HCT116 (cell line): ENCODE measurements at regions not wholly inside any gene's neighbourhood (a gene's known extent, or its start where the extent isn't known, plus 50 kb on each side); places are given as distances from the start of the nearest gene placed in this dataset.

Experiments used
- ATAC-seq: fragments of 200-7000 bp; cut with Tn5 transposase; 2 replicates; pipeline ENCODE4 v1.9.1; 2020; ENCODE audit warnings: mild to moderate bottlenecking, moderate library complexity
- BruUV-seq: library from RNA; stranded (reverse); fragments of 400-500 nt; replicated peaks from 2 replicates; lab custom pipeline; 2021; lab: Mats Ljungman, UMichigan
- CTCF ChIA-PET: fragments of 300-600 bp; sonication (Branson Sonifier 250); formaldehyde crosslinking; loops from one replicate; lab custom pipeline; 2021; ENCODE audit warnings: antibody characterized with exemption; lab: Charles Lee
- POLR2A ChIA-PET: fragments of 300-600, 350-600 bp; sonication (Branson Sonifier 250); formaldehyde crosslinking; loops from one replicate; lab custom pipeline; 2021; ENCODE audit warnings: antibody characterized with exemption; lab: Charles Lee
- RAD21 ChIA-PET, 2 experiments: fragments of 300-600 bp; sonication (Branson Sonifier 250); formaldehyde crosslinking; loops; one replicate each; lab custom pipeline; 2023; ENCODE audit warnings: low total read pairs in 2 of 2; ENCODE audit not compliant: uncharacterized antibody in 2 of 2, unreplicated experiment in 2 of 2, low non-redundant PET in 1 of 2; lab: Charles Lee
- DNase-seq: peaks from one replicate; pipeline ENCODE4 v3.0.0-alpha.2; 2010; ENCODE audit warnings: low read depth, low spot score
- H2AFZ ChIP-seq: fragments of 200-600 bp; shearing (Covaris generic), sonication (generic); 2 replicates; pipeline ENCODE4 v1.6.1; 2017; ENCODE audit warnings: low read depth, mixed run types, mixed read lengths, antibody characterized with exemption, low read length; ENCODE audit not compliant: poor library complexity, severe bottlenecking
- H3K27ac ChIP-seq: 2 replicates; pipeline ENCODE4 v1.5.1; 2012; ENCODE audit warnings: low read depth, low read length
- H3K27me3 ChIP-seq: fragments of 200-600 bp; sonication (generic); 2 replicates; pipeline ENCODE4 v1.6.1; 2016; ENCODE audit warnings: mixed run types, low read length, mixed read lengths; ENCODE audit not compliant: insufficient read depth
- H3K36me3 ChIP-seq, 2 experiments: fragments of 200-500 bp in 1 of 2; fragments of 200-600 bp in 1 of 2; sonication (Bioruptor generic) in 1 of 2; sonication (generic) in 1 of 2; 2 replicates each; pipeline versions ENCODE4 v1.5.1 to v1.6.1; 2014 to 2016; ENCODE audit warnings: low read length in 2 of 2, inconsistent platforms in 1 of 2, mixed read lengths in 1 of 2, mixed run types in 1 of 2; ENCODE audit not compliant: insufficient read depth in 2 of 2, control insufficient read depth in 1 of 2
- H3K4me1 ChIP-seq, 2 experiments: fragments of 200-600 bp in 1 of 2; sonication (generic) in 1 of 2; 2 replicates each; pipeline versions ENCODE4 v1.5.1 to v1.6.1; 2012 to 2017; ENCODE audit warnings: low read length in 2 of 2, inconsistent platforms in 1 of 2, mild to moderate bottlenecking in 1 of 2, mixed read lengths in 1 of 2, mixed run types in 1 of 2, moderate library complexity in 1 of 2; ENCODE audit not compliant: insufficient read depth in 2 of 2, control insufficient read depth in 1 of 2
- H3K4me2 ChIP-seq: fragments of 200-600 bp; sonication (generic); 2 replicates; pipeline ENCODE4 v1.6.1; 2017; ENCODE audit warnings: mixed run types, low read length, mixed read lengths
- H3K4me3 ChIP-seq, 2 experiments: fragments of 200-600 bp in 1 of 2; sonication (generic) in 1 of 2; replicated peaks in 1 of 2; 2 replicates each; pipeline ENCODE4 v1.5.1; 2011 to 2016; ENCODE audit warnings: low read length in 2 of 2, control low read depth in 1 of 2, low read depth in 1 of 2, mild to moderate bottlenecking in 1 of 2, mixed read lengths in 1 of 2, mixed run types in 1 of 2
- H3K79me2 ChIP-seq: fragments of 200-600 bp; sonication (generic); 2 replicates; pipeline ENCODE4 v1.6.1; 2017; ENCODE audit warnings: mild to moderate bottlenecking, mixed run types, low read length, moderate library complexity, mixed read lengths; ENCODE audit not compliant: insufficient read depth
- H3K9ac ChIP-seq: fragments of 200-600 bp; sonication (generic); 2 replicates; pipeline ENCODE4 v1.6.1; 2016; ENCODE audit warnings: low read length, mixed read lengths
- H3K9me2 ChIP-seq: fragments of 200-600 bp; sonication (generic), shearing (Covaris generic); 2 replicates; pipeline ENCODE4 v1.6.1; 2017; ENCODE audit warnings: mixed run types, mild to moderate bottlenecking, moderate library complexity; ENCODE audit not compliant: insufficient read depth
- H3K9me3 ChIP-seq, 2 experiments: fragments of 200-500 bp in 1 of 2; fragments of 200-600 bp in 1 of 2; sonication (Bioruptor generic) in 1 of 2; sonication (generic) in 1 of 2; 2 replicates each; pipeline ENCODE4 v1.6.1; 2014 to 2017; ENCODE audit warnings: low read length in 2 of 2, mixed read lengths in 2 of 2, inconsistent platforms in 1 of 2, low read depth in 1 of 2, mild to moderate bottlenecking in 1 of 2, mixed run types in 1 of 2, moderate library complexity in 1 of 2; ENCODE audit not compliant: control insufficient read depth in 1 of 2, insufficient read depth in 1 of 2
- H4K20me1 ChIP-seq: fragments of 200-600 bp; sonication (generic), shearing (Covaris generic); 2 replicates; pipeline ENCODE4 v1.6.1; 2017; ENCODE audit warnings: mixed run types, mild to moderate bottlenecking, moderate library complexity; ENCODE audit not compliant: insufficient read depth
- CBX3 ChIP-seq: IDR thresholded peaks from 2 replicates; pipeline ENCODE4 v1.6.1; 2012; ENCODE audit warnings: low read depth
- EGR1 ChIP-seq: IDR thresholded peaks from 2 replicates; pipeline ENCODE4 v1.6.1; 2012; ENCODE audit warnings: low read depth
- EZH2 ChIP-seq: fragments of 200-600 bp; sonication (generic); IDR thresholded peaks from 2 replicates; pipeline ENCODE4 v1.6.1; 2017; ENCODE audit warnings: antibody characterized with exemption, mixed run types
- EZH2phosphoT487 ChIP-seq: fragments of 200-600 bp; IDR thresholded peaks from 2 replicates; pipeline ENCODE4 v1.6.1; 2018; ENCODE audit warnings: antibody characterized with exemption, borderline replicate concordance
- FOSL1 ChIP-seq: IDR thresholded peaks from 2 replicates; pipeline ENCODE4 v1.6.1; 2012; ENCODE audit warnings: low read depth
- JUND ChIP-seq: IDR thresholded peaks from 2 replicates; pipeline ENCODE4 v1.6.1; 2012
- POLR2A ChIP-seq: IDR thresholded peaks from 2 replicates; pipeline ENCODE4 v1.7.0; 2011; ENCODE audit warnings: borderline replicate concordance; ENCODE audit not compliant: insufficient read depth, insufficient read length; ENCODE audit errors: extremely low read depth
- POLR2AphosphoS5 ChIP-seq: IDR thresholded peaks from 2 replicates; pipeline ENCODE4 v1.6.1; 2011; ENCODE audit warnings: mild to moderate bottlenecking, low read depth, low read length, moderate library complexity
- SIN3A ChIP-seq: IDR thresholded peaks from 2 replicates; pipeline ENCODE4 v1.6.1; 2012; ENCODE audit warnings: low read depth
- SRF ChIP-seq: IDR thresholded peaks from 2 replicates; pipeline ENCODE4 v1.6.1; 2012; ENCODE audit warnings: low read depth
- TCF7L2 ChIP-seq: IDR thresholded peaks from 2 replicates; pipeline ENCODE4 v1.7.0; 2011; ENCODE audit warnings: borderline replicate concordance, inconsistent platforms; ENCODE audit not compliant: insufficient read depth, insufficient read length; ENCODE audit errors: extremely low read depth
- YY1 ChIP-seq: IDR thresholded peaks from 2 replicates; pipeline ENCODE4 v1.6.1; 2011; ENCODE audit warnings: low read length, low read depth, moderate library complexity, mild to moderate bottlenecking; ENCODE audit not compliant: insufficient replicate concordance; ENCODE audit errors: extremely low read depth
- ZNF274 ChIP-seq: fragments of 200-500 bp; sonication (Bioruptor generic); IDR thresholded peaks from 2 replicates; pipeline ENCODE4 v1.6.1; 2014; ENCODE audit warnings: mild to moderate bottlenecking, low read depth, low read length, inconsistent platforms
- intact Hi-C: fragments of 100-400 bp; cut with micrococcal nuclease; formaldehyde crosslinking; loops from 2 replicates; pipeline ENCODE4 v1.10.0; 2022
- TF ChIP-seq, protein P1 (sequence below): IDR thresholded peaks from 2 replicates; pipeline ENCODE4 v1.6.1; 2012
- TF ChIP-seq, protein P2 (sequence below), 3 experiments: fragments of 200-600 bp in 1 of 3; sonication (generic) in 1 of 3; IDR thresholded peaks in 2 of 3; conservative IDR thresholded peaks in 1 of 3; 2 replicates each; pipeline ENCODE4 v1.5.1; 2012 to 2017; ENCODE audit warnings: low read depth in 2 of 3, low read length in 2 of 3, antibody characterized with exemption in 1 of 3, borderline replicate concordance in 1 of 3, control low read depth in 1 of 3, mild to moderate bottlenecking in 1 of 3, mixed read lengths in 1 of 3, mixed run types in 1 of 3, moderate library complexity in 1 of 3; ENCODE audit not compliant: insufficient read depth in 1 of 3
- TF ChIP-seq, protein P3 (sequence below): IDR thresholded peaks from 2 replicates; pipeline ENCODE4 v1.6.1; 2011; ENCODE audit warnings: mild to moderate bottlenecking, low read length, moderate library complexity; ENCODE audit not compliant: insufficient replicate concordance; ENCODE audit errors: extremely low read depth
- TF ChIP-seq, protein P4 (sequence below): IDR thresholded peaks from 2 replicates; pipeline ENCODE4 v1.6.1; 2012
- TF ChIP-seq, protein P5 (sequence below): IDR thresholded peaks from 2 replicates; pipeline ENCODE4 v1.6.1; 2012; ENCODE audit warnings: low read depth

DNA sequence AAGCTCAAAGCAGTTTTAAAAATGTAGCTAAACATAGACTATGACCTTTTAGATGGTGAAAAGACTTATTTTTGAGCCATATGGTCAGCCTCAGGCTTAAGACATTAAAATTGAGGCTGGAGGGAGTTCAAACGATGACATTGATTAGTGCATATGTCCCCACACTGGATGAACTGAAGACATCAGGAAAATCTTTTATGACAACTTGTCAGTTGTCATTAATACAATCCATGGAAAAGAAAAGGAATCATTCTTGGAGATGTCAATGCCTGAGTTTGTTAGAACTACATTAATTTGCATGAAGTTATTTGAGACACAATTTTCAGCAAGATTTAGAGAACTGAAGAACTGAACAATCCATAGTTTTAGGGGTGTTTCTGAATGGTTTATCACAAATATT, 349.9 kb downstream of the COL11A1 start:
- no peaks in the 10 kb centered on the region for H3K9me3 ChIP-seq
- H2AFZ ChIP-seq, result no peak overlapping the region
- H3K79me2 ChIP-seq, result no peaks in the 10 kb centered on the region
- no peaks in the 10 kb centered on the region for H4K20me1 ChIP-seq
- H3K36me3 ChIP-seq, result no peaks in the 10 kb centered on the region
- BruUV-seq, result no TSS peak
- POLR2A ChIA-PET, result no interaction called here
- CTCF ChIA-PET, result no interaction called here
- DNase-seq (no peak), ATAC-seq (no peak)
- RAD21 ChIA-PET, result no interaction called here
- no peaks in the 10 kb centered on the region for H3K27me3 ChIP-seq
- H3K4me2 ChIP-seq, result no peak overlapping the region
- H3K9me2 ChIP-seq, result no peaks in the 10 kb centered on the region
- no peaks in the 10 kb centered on the region for H3K4me1 ChIP-seq
- TF ChIP-seq ZNF274, result no peak
- no peak for TF ChIP-seq POLR2AphosphoS5
- no peak for TF ChIP-seq YY1
- TF ChIP-seq FOSL1, result no peak
- no peak for TF ChIP-seq POLR2A
- TF ChIP-seq, protein P1, sequence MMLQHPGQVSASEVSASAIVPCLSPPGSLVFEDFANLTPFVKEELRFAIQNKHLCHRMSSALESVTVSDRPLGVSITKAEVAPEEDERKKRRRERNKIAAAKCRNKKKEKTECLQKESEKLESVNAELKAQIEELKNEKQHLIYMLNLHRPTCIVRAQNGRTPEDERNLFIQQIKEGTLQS, result no peak
- TF ChIP-seq EZH2, result no peak
- no peak for TF ChIP-seq CBX3
- TF ChIP-seq JUND, result no peak
- TF ChIP-seq SIN3A, result no peak
- TF ChIP-seq EZH2phosphoT487, result no peak
- TF ChIP-seq SRF, result no peak
- TF ChIP-seq, protein P2, sequence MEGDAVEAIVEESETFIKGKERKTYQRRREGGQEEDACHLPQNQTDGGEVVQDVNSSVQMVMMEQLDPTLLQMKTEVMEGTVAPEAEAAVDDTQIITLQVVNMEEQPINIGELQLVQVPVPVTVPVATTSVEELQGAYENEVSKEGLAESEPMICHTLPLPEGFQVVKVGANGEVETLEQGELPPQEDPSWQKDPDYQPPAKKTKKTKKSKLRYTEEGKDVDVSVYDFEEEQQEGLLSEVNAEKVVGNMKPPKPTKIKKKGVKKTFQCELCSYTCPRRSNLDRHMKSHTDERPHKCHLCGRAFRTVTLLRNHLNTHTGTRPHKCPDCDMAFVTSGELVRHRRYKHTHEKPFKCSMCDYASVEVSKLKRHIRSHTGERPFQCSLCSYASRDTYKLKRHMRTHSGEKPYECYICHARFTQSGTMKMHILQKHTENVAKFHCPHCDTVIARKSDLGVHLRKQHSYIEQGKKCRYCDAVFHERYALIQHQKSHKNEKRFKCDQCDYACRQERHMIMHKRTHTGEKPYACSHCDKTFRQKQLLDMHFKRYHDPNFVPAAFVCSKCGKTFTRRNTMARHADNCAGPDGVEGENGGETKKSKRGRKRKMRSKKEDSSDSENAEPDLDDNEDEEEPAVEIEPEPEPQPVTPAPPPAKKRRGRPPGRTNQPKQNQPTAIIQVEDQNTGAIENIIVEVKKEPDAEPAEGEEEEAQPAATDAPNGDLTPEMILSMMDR (IDR thresholded peaks at IDR 0.05 in 2 of 3, conservative IDR thresholded peaks at IDR 0.05 in 1 of 3; ENCODE audit: borderline replicate concordance in 1 of 3, insufficient read depth in 1 of 3, low read depth in 2 of 3, low read length in 2 of 3), result no peak
- no peak for TF ChIP-seq TCF7L2
- TF ChIP-seq, protein P3, sequence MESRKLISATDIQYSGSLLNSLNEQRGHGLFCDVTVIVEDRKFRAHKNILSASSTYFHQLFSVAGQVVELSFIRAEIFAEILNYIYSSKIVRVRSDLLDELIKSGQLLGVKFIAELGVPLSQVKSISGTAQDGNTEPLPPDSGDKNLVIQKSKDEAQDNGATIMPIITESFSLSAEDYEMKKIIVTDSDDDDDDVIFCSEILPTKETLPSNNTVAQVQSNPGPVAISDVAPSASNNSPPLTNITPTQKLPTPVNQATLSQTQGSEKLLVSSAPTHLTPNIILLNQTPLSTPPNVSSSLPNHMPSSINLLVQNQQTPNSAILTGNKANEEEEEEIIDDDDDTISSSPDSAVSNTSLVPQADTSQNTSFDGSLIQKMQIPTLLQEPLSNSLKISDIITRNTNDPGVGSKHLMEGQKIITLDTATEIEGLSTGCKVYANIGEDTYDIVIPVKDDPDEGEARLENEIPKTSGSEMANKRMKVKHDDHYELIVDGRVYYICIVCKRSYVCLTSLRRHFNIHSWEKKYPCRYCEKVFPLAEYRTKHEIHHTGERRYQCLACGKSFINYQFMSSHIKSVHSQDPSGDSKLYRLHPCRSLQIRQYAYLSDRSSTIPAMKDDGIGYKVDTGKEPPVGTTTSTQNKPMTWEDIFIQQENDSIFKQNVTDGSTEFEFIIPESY, result no peak
- TF ChIP-seq, protein P4, sequence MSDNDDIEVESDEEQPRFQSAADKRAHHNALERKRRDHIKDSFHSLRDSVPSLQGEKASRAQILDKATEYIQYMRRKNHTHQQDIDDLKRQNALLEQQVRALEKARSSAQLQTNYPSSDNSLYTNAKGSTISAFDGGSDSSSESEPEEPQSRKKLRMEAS, result no peak
- TF ChIP-seq EGR1, result no peak
- TF ChIP-seq, protein P5, sequence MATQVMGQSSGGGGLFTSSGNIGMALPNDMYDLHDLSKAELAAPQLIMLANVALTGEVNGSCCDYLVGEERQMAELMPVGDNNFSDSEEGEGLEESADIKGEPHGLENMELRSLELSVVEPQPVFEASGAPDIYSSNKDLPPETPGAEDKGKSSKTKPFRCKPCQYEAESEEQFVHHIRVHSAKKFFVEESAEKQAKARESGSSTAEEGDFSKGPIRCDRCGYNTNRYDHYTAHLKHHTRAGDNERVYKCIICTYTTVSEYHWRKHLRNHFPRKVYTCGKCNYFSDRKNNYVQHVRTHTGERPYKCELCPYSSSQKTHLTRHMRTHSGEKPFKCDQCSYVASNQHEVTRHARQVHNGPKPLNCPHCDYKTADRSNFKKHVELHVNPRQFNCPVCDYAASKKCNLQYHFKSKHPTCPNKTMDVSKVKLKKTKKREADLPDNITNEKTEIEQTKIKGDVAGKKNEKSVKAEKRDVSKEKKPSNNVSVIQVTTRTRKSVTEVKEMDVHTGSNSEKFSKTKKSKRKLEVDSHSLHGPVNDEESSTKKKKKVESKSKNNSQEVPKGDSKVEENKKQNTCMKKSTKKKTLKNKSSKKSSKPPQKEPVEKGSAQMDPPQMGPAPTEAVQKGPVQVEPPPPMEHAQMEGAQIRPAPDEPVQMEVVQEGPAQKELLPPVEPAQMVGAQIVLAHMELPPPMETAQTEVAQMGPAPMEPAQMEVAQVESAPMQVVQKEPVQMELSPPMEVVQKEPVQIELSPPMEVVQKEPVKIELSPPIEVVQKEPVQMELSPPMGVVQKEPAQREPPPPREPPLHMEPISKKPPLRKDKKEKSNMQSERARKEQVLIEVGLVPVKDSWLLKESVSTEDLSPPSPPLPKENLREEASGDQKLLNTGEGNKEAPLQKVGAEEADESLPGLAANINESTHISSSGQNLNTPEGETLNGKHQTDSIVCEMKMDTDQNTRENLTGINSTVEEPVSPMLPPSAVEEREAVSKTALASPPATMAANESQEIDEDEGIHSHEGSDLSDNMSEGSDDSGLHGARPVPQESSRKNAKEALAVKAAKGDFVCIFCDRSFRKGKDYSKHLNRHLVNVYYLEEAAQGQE, result no peak
- no peak overlapping the region for H3K27ac ChIP-seq
- H3K4me3 ChIP-seq, result no peak overlapping the region
- intact Hi-C loops, result no loop called here
- H3K9ac ChIP-seq, result no peak overlapping the region
